BJ (cell line): ENCODE measurements at regions not wholly inside any gene's neighbourhood (a gene's known extent, or its start where the extent isn't known, plus 50 kb on each side); places are given as distances from the start of the nearest gene placed in this dataset.

Source experiments
- CTCF ChIA-PET: fragments of 350-600 bp; formaldehyde crosslinking; extraction: SDS; loops from one replicate; lab custom pipeline; 2021; ENCODE audit warnings: antibody characterized with exemption, inconsistent platforms; lab: Yijun Ruan, JAX
- POLR2A ChIA-PET: fragments of 300-600 bp; sonication (Branson Sonifier 250); formaldehyde crosslinking; extraction: SDS; loops from one replicate; lab custom pipeline; 2021; ENCODE audit warnings: antibody characterized with exemption; lab: Charles Lee
- DNase-seq: peaks from one replicate; pipeline ENCODE4 v3.0.0-alpha.2; 2011; ENCODE audit warnings: low read depth
- H3K27me3 ChIP-seq: 2 replicates; pipeline ENCODE4 v1.6.0; 2011; ENCODE audit warnings: low read length; ENCODE audit not compliant: control insufficient read depth, insufficient read depth
- H3K36me3 ChIP-seq: 2 replicates; pipeline ENCODE4 v1.5.1; 2011; ENCODE audit warnings: low read length; ENCODE audit not compliant: control insufficient read depth, insufficient read depth
- H3K4me3 ChIP-seq: 2 replicates; pipeline ENCODE4 v1.5.1; 2011; ENCODE audit warnings: low read depth, mild to moderate bottlenecking, control low read depth, low read length
- TF ChIP-seq, protein P1 (sequence below): IDR thresholded peaks from 2 replicates; pipeline ENCODE4 v1.5.1; 2011; ENCODE audit warnings: low read depth, mild to moderate bottlenecking, control low read depth, inconsistent platforms, low read length, moderate library complexity; ENCODE audit not compliant: insufficient read depth

DNA sequence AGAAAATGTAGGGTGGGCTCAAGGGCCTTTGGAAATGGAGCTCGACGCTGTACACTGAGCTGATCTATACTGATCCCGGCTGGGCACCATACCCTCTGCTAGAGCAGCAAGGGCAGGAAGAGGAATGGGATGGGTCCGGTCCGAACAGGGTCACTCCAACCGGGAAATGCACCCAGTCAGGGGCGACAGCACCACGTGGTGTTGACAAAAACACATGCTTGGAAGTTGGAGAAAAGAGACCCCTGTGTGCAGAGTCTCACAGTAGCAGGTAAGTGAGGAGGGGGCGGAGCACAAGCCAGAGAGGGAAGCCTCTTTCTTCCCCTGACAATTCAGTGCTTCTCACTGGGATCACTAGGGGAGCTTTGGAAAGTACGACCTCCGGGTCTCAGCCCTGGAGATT is 84.1 kb upstream of the ASB18 start:
- TF ChIP-seq, protein P1, sequence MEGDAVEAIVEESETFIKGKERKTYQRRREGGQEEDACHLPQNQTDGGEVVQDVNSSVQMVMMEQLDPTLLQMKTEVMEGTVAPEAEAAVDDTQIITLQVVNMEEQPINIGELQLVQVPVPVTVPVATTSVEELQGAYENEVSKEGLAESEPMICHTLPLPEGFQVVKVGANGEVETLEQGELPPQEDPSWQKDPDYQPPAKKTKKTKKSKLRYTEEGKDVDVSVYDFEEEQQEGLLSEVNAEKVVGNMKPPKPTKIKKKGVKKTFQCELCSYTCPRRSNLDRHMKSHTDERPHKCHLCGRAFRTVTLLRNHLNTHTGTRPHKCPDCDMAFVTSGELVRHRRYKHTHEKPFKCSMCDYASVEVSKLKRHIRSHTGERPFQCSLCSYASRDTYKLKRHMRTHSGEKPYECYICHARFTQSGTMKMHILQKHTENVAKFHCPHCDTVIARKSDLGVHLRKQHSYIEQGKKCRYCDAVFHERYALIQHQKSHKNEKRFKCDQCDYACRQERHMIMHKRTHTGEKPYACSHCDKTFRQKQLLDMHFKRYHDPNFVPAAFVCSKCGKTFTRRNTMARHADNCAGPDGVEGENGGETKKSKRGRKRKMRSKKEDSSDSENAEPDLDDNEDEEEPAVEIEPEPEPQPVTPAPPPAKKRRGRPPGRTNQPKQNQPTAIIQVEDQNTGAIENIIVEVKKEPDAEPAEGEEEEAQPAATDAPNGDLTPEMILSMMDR, result no peak
- POLR2A ChIA-PET, result no interaction called here
- no peaks in the 10 kb centered on the region; the same call in 1 of the 2 replicates for H3K27me3 ChIP-seq

DNA sequence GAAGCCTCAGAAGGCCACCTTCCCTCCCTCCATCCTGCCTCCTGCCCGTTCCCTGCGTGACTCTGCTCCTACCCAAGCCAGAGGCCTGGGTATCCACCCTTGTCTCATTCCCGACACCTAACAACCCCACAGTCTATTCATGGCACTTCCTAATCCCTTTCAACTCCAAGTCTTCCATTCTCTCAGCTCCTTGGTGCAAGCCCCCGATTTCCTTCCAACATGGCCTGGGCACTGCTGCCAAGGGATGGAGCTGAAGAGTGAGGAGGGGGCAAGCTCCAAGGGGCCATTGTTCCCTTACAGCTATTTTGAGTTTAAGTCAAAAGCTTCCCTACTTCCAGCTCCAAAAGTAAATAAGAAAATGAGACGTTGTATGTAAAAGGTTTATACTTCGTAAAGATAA is 84.8 kb upstream of the ASB18 start:
- DNase-seq, result no peak
- Histone ChIP-seq H3K4me3 (no peak overlapping the region), H3K27me3 (no peaks in the 10 kb centered on the region; the same call in 1 of the 2 replicates), H3K36me3 (no peaks in the 10 kb centered on the region)
- TF ChIP-seq, protein P1, result no peak
- ChIA-PET POLR2A (no interaction called here), CTCF (interaction anchor here (1.3 to 7.2 kb wide), 4 partner anchors 679 to 724 kb away, joined by 7 to 91 read pairs (median 8); no protein-coding TSS in a partner anchor)

More for the DNA sequence above, 84.1 kb upstream of the ASB18 start:
- no peak overlapping the region for H3K4me3 ChIP-seq
- CTCF ChIA-PET, result interaction anchor here (1.3 to 7.2 kb wide), 5 partner anchors 679 to 725 kb away, joined by 5 to 91 read pairs (median 7); no protein-coding TSS in a partner anchor
- no peaks in the 10 kb centered on the region for H3K36me3 ChIP-seq
- DNase-seq, result no peak

DNA sequence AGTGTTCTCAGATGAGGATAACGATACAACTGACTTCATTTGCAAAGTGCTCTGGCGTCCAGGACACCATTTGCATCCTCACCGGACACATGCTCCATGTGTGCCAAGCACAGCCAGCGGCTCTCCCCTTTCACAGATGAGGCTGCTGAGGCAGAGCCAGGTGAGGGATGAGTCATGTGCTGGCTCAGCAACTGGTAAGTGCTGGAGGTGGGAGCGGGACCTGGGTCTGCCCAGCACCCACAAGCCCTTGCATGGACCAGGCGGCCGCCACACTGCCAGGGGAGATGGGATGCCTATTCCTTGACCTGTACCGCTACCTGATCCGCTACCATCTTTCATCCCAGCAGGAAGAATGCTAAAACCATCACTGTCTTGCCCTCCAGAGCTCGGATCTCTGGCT is 86.2 kb upstream of the ASB18 start:
- Histone ChIP-seq H3K4me3 (no peak overlapping the region), H3K36me3 (no peaks in the 10 kb centered on the region), H3K27me3 (no peaks in the 10 kb centered on the region; the same call in 1 of the 2 replicates)
- POLR2A ChIA-PET, result no interaction called here
- CTCF ChIA-PET, result interaction anchor here (1.0 to 7.2 kb wide), 4 partner anchors 677 to 723 kb away, joined by 3 to 91 read pairs (median 4); no protein-coding TSS in a partner anchor
- DNase-seq, result no peak
- TF ChIP-seq, protein P1, result no peak

DNA sequence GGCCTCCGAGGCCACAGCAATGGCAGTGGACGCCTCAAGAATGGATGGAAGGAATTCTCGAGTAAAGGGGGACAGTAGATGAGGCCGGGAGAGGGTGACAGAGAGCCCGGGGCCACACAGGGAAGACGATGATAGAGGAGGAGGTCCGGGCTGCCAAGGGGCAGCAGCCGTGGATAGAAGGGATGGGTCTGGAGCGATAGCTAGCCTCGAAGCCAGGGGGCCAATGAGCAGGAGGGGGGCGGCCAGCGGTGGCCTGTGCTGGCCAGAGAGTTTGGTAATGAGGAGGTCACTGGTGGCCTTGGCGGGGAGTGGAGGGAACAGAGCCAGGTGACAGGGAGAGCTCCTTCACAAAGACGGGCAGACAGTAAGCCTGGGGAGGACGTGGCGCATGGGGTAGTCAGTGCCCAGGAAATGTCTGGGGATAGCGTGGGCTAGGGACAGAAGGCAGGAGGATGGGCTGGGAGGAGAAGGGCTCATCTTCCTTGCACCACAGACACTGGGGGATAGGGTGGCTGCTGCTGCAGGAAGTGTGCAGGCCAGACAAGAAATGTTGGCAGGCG is 87.8 kb upstream of the ASB18 start:
- H3K4me3 ChIP-seq, result no peak overlapping the region
- CTCF ChIA-PET, result interaction anchor here (0.7 to 7.2 kb wide), 4 partner anchors 104 to 710 kb away, joined by 3 to 91 read pairs (median 25); no protein-coding TSS in a partner anchor
- no peaks in the 10 kb centered on the region; the same call in 1 of the 2 replicates for H3K27me3 ChIP-seq
- POLR2A ChIA-PET, result no interaction called here
- H3K36me3 ChIP-seq, result no peaks in the 10 kb centered on the region
- TF ChIP-seq, protein P1, result no peak
- DNase-seq, result no peak

DNA sequence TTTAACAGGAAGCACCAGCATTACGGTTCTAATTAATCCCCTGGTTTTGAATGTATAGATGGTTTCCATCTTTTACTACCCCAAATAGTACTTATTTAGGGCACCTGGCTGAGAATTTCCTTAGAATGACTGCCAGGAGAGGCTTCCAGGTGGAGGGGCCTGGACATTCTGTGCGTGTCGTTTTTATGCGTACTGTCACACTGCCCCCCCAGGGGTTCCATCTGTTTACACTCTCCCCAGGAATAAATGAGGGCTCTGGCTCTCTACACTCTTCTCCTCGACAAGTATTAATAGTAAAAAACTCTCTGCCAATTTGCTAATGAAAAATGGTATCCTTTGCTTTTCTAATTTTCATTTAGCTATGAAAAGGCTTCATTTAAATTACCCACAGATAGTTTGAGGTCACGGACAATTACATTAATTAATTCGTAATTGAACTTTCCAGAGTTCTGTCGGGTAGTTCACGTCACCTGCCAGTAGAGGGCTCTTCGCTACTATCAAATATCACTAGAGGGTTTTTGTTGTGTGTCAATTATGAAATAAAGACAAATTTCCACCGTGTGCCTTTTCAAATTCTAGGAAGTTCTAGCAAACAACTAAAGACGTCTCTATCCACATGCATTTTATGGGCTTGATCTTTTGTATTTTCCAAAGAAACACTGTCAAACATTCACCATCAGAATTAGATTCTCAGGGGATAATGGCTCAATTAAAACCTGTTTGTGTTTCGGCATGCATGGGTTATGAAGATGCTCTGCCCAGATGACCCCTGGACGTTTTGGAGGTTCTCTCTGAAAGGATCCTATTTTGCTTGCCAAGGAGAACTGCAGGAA is 88.8 kb upstream of the ASB18 start:
- Histone ChIP-seq H3K36me3 (no peaks in the 10 kb centered on the region), H3K27me3 (no peaks in the 10 kb centered on the region; the same call in 1 of the 2 replicates), H3K4me3 (no peak overlapping the region)
- DNase-seq, result no peak
- TF ChIP-seq, protein P1, result peak; percentile 78
- CTCF ChIA-PET, result interaction anchor here (0.6 to 7.2 kb wide), 17 partner anchors 13 to 769 kb away, joined by 3 to 91 read pairs (median 4); no protein-coding TSS in a partner anchor
- POLR2A ChIA-PET, result no interaction called here
